Astrocyte of the spinal cord (primary cell): ENCODE measurements at regions not wholly inside any gene's neighbourhood (a gene's known extent, or its start where the extent isn't known, plus 50 kb on each side); places are given as distances from the start of the nearest gene placed in this dataset.

ENCODE experiments used
- DNase-seq: peaks from one replicate; pipeline ENCODE4 v3.0.0; 2011; ENCODE audit warnings: low read depth, low spot score
- H3K4me3 ChIP-seq: 2 replicates; pipeline ENCODE4 v1.5.1; 2011; ENCODE audit warnings: low read depth, mild to moderate bottlenecking, low read length, moderate library complexity
- CTCF ChIP-seq: IDR thresholded peaks from 2 replicates; pipeline ENCODE4 v1.5.1; 2012; ENCODE audit warnings: low read depth, mild to moderate bottlenecking, low read length, inconsistent platforms
- in situ Hi-C: cut with HindIII; loops from 2 replicates; pipeline ENCODE4 v1.10.0; 2017; ENCODE audit warnings: low sequenced_read_pairs

- no peak for TF ChIP-seq CTCF
- in situ Hi-C loops: no loop called here
- no peak overlapping the region for H3K4me3 ChIP-seq
- no peak for DNase-seq
These were observed 344.5 kb downstream of the SEC14L1 start for GRCh38 chr17:77485089-77485833.

GRCh38 chr17:77487211-77487629 lies 346.5 kb downstream of the SEC14L1 start:
- no peak for TF ChIP-seq CTCF
- H3K4me3 ChIP-seq: no peak overlapping the region
- DNase-seq: no peak
- in situ Hi-C loops: no loop called here

- in situ Hi-C loops: no loop called here
- no peak overlapping the region for H3K4me3 ChIP-seq
- no peak for DNase-seq
- no peak for TF ChIP-seq CTCF
These were observed 347.1 kb downstream of the SEC14L1 start for GRCh38 chr17:77487677-77488530.

- in situ Hi-C loops: no loop called here
- no peak for DNase-seq
- no peak overlapping the region for H3K4me3 ChIP-seq
- no peak for TF ChIP-seq CTCF
These were observed 347.9 kb downstream of the SEC14L1 start for GRCh38 chr17:77488531-77489238.

- TF ChIP-seq CTCF: no peak
- in situ Hi-C loops: no loop called here
- no peak for DNase-seq
- no peak overlapping the region for H3K4me3 ChIP-seq
These were observed 348.6 kb downstream of the SEC14L1 start for GRCh38 chr17:77489239-77489892.

- in situ Hi-C loops: no loop called here
- DNase-seq: no peak
- H3K4me3 ChIP-seq: no peak overlapping the region
- TF ChIP-seq CTCF: no peak
These were observed 349.1 kb downstream of the SEC14L1 start for GRCh38 chr17:77489893-77490255.
